Heart left ventricle (tissue), 13 donors: ENCODE measurements at regions not wholly inside any gene's neighbourhood (a gene's known extent, or its start where the extent isn't known, plus 50 kb on each side); places are given as distances from the start of the nearest gene placed in this dataset.

Source experiments
- POLR2A ChIP-seq, 2 donors: fragments of 450-650 bp; IDR thresholded peaks; one replicate each; pipeline ENCODE4 v1.6.1; 2017; ENCODE audit warnings: antibody characterized with exemption in 2 of 2, mild to moderate bottlenecking in 2 of 2, moderate library complexity in 2 of 2
- TF ChIP-seq, protein P1 (sequence below), 12 donors: fragments of 200-600 bp; sonication (generic) in 4 of 12; IDR thresholded peaks; one replicate each; pipeline versions ENCODE4 v1.5.0 to v1.8.0; 2018 to 2022; ENCODE audit warnings: antibody characterized with exemption in 12 of 12, mild to moderate bottlenecking in 5 of 12
- donor health status: ischemic (EF 13 %, LVEDD 7.1; RV severe dilation, severe dysfunction).
- donor health status: DM: no; HTN: yes; CAD: no.
- donor health status: DM: no; HTN: no; CAD: no.
- donor health status: ischemic (EF 25% LVEDD 6.9; RV normal size, moderate dysfunction).
- donor health status: ischemic (EF 25% LVEDD 5.7; RV mildly dilated, moderate dysfunction).
- donor health status: ischemic (EF 35%, LVEDD 5.7; RV mildly dilated, moderate dysfunction).
- donor health status: nonischemic (EF 11% LVEDD 7.7; RV severe dilation, severe dysfunction).
- donor health status: DM: yes; HTN: yes; CAD: no.
- donor health status: PGD.
- donor health status: ischemic (EF 29% LVEDD 5.4; RV normal size, mild dysfunction).
- donor health status: nonischemic (EF 23%, LVEDD 6.1; RV moderate dilation, normal function).

DNA sequence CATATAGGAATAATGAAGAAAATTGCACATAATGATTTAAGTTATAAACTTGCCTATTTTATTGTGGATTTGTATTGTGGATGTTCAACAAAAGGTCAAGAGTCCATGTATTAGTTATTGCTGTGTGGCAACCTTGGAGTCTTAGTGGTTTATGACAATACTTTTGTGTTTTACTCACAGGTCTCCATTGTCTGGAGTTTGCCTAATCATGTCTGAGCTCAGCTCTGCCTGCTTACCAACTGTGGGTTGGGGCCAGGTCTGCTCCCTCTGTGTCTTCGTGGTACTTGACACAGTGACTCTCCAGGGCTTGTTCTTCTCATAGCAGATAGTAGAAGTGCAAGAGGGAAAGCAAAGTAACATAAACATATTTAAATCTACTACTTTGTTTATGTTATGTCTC lies 382.5 kb downstream of the CBLN2 start:
- TF ChIP-seq, protein P1, sequence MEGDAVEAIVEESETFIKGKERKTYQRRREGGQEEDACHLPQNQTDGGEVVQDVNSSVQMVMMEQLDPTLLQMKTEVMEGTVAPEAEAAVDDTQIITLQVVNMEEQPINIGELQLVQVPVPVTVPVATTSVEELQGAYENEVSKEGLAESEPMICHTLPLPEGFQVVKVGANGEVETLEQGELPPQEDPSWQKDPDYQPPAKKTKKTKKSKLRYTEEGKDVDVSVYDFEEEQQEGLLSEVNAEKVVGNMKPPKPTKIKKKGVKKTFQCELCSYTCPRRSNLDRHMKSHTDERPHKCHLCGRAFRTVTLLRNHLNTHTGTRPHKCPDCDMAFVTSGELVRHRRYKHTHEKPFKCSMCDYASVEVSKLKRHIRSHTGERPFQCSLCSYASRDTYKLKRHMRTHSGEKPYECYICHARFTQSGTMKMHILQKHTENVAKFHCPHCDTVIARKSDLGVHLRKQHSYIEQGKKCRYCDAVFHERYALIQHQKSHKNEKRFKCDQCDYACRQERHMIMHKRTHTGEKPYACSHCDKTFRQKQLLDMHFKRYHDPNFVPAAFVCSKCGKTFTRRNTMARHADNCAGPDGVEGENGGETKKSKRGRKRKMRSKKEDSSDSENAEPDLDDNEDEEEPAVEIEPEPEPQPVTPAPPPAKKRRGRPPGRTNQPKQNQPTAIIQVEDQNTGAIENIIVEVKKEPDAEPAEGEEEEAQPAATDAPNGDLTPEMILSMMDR (IDR thresholded peaks at IDR 0.05) = no peak
- TF ChIP-seq POLR2A (IDR thresholded peaks at IDR 0.05) = no peak
